Right lobe of liver (tissue), 6 donors: ENCODE measurements at regions not wholly inside any gene's neighbourhood (a gene's known extent, or its start where the extent isn't known, plus 50 kb on each side); places are given as distances from the start of the nearest gene placed in this dataset.
"Not testable (repeated sequence)": the region's sequence is repeated elsewhere in the genome, so short reads cannot be mapped to it uniquely, and the experiment has no call there.

Experiments used
- ATAC-seq, 4 donors: fragments of 200-7000 bp; cut with Tn5 transposase; one replicate each; pipeline ENCODE4 v1.9.1; 2020; ENCODE audit warnings: mild to moderate bottlenecking in 4 of 4, moderate library complexity in 4 of 4
- DNase-seq, 3 donors: peaks; one replicate each; pipeline ENCODE4 v3.0.0-alpha.2; 2020
- H3K27ac ChIP-seq, 3 donors: fragments of 200-600 bp; one replicate each; pipeline ENCODE4 v1.8.0; 2022
- H3K27me3 ChIP-seq, 2 donors: fragments of 200-600 bp; one replicate each; pipeline ENCODE4 v1.8.0; 2022
- H3K36me3 ChIP-seq, 4 donors: fragments of 200-600 bp; sonication (generic) in 1 of 4; one replicate each; pipeline versions ENCODE4 v1.5.1 to v1.8.0; 2017 to 2022; ENCODE audit warnings: control low read depth in 1 of 4
- H3K4me1 ChIP-seq, 4 donors: fragments of 200-600 bp; sonication (generic) in 1 of 4; one replicate each; pipeline versions ENCODE4 v1.5.1 to v1.8.0; 2017 to 2022; ENCODE audit warnings: control low read depth in 1 of 4
- H3K4me3 ChIP-seq, 3 donors: fragments of 200-600 bp; one replicate each; pipeline ENCODE4 v1.8.0; 2022
- H3K9me3 ChIP-seq, 4 donors: fragments of 200-600 bp; sonication (generic) in 1 of 4; one replicate each; pipeline versions ENCODE4 v1.5.1 to v1.8.0; 2017 to 2022; ENCODE audit warnings: control low read depth in 1 of 4
- CTCF ChIP-seq, 4 donors: fragments of 200-600 bp in 3 of 4; fragments of 450-650 bp in 1 of 4; IDR thresholded peaks; one replicate each; pipeline versions ENCODE4 v1.5.1 to v1.8.0; 2016 to 2022; ENCODE audit warnings: antibody characterized with exemption in 4 of 4, mild to moderate bottlenecking in 2 of 4
- POLR2A ChIP-seq: fragments of 450-650 bp; IDR thresholded peaks from one replicate; pipeline ENCODE4 v1.6.1; 2017; ENCODE audit warnings: antibody characterized with exemption, mild to moderate bottlenecking
- WGBS: methylation state at CpG from one replicate; pipeline ENCODE4 v1.1.6; 2018; ENCODE audit warnings: low coverage, low lambda C conversion rate; ENCODE audit not compliant: insufficient coverage; ENCODE audit errors: missing lambda C conversion rate; 5-methylcytosine and 5-hydroxymethylcytosine counted together
- intact Hi-C, 2 donors: fragments of 100-400 bp; cut with DNase I; formaldehyde crosslinking; loops; one replicate each; pipeline versions ENCODE4 v1.11.2 to v1.14.1; 2022
- donor health status: DM: no; HTN: yes; CAD: no.
- donor health status: DM: no; HTN: no; CAD: no.
- donor health status: DM: no; HTN: no; CAD: no.
- donor health status: DM: no; HTN: yes; CAD: no.
- donor health status: DM: no; HTN: yes; CAD: no.

- intact Hi-C loops, result no loop called here
- TF ChIP-seq CTCF (IDR thresholded peaks at IDR 0.05), result no peak
- TF ChIP-seq POLR2A, result no peak
- Histone ChIP-seq H3K27ac (no peak overlapping the region), H3K4me1 (no peaks in the 10 kb centered on the region), H3K36me3 (no peaks in the 10 kb centered on the region), H3K27me3 (peaks cover 0 to 6% of the 10 kb centered on the region in 2 donors), H3K9me3 (no peaks in the 10 kb centered on the region), H3K4me3 (no peak overlapping the region)
- DNase-seq, result no peak
- no peak for ATAC-seq
- WGBS, result 19% methylated on average over 7 of the region's 7 CpGs
Measured at GRCh38 chrX:88991583-88992132, 244.6 kb downstream of the CPXCR1 start.

GRCh38 chrX:89021964-89022363 is 274.9 kb downstream of the CPXCR1 start:
- ATAC-seq (no peak), DNase-seq (no peak)
- no peaks in the 10 kb centered on the region for H3K9me3 ChIP-seq
- no peak overlapping the region for H3K4me3 ChIP-seq
- no peaks in the 10 kb centered on the region for H3K4me1 ChIP-seq
- intact Hi-C loops, result no loop called here
- H3K27ac ChIP-seq, result no peak overlapping the region
- H3K36me3 ChIP-seq, result no peaks in the 10 kb centered on the region
- H3K27me3 ChIP-seq, result no peaks in the 10 kb centered on the region
- no peak for TF ChIP-seq POLR2A
- TF ChIP-seq CTCF (IDR thresholded peaks at IDR 0.05), result no peak

GRCh38 chrX:89033723-89034122 is 286.7 kb downstream of the CPXCR1 start:
- DNase-seq (no peak), ATAC-seq (no peak)
- no peaks in the 10 kb centered on the region for H3K27me3 ChIP-seq
- intact Hi-C loops, result no loop called here
- H3K36me3 ChIP-seq, result no peaks in the 10 kb centered on the region
- H3K4me1 ChIP-seq, result no peaks in the 10 kb centered on the region
- no peak overlapping the region for H3K27ac ChIP-seq
- H3K9me3 ChIP-seq, result no peaks in the 10 kb centered on the region
- no peak for TF ChIP-seq POLR2A
- no peak for TF ChIP-seq CTCF (IDR thresholded peaks at IDR 0.05)
- no peak overlapping the region for H3K4me3 ChIP-seq
- 0% methylated on average over 1 of the region's 1 CpG for WGBS

- DNase-seq (no peak), ATAC-seq (no peak)
- no peak overlapping the region for H3K27ac ChIP-seq
- H3K27me3 ChIP-seq, result no peaks in the 10 kb centered on the region
- 40% methylated on average over 1 of the region's 1 CpG for WGBS
- TF ChIP-seq CTCF (IDR thresholded peaks at IDR 0.05), result no peak
- no peak for TF ChIP-seq POLR2A
- H3K36me3 ChIP-seq, result no peaks in the 10 kb centered on the region
- no peaks in the 10 kb centered on the region for H3K4me1 ChIP-seq
- intact Hi-C loops, result no loop called here
- no peaks in the 10 kb centered on the region for H3K9me3 ChIP-seq
- no peak overlapping the region for H3K4me3 ChIP-seq
Measured at GRCh38 chrX:89034679-89035078, 287.7 kb downstream of the CPXCR1 start.

- ATAC-seq, result no peak
- Histone ChIP-seq H3K4me1 (no peaks in the 10 kb centered on the region), H3K27me3 (no peaks in the 10 kb centered on the region), H3K27ac (no peak overlapping the region), H3K4me3 (no peak overlapping the region), H3K9me3 (no peaks in the 10 kb centered on the region), H3K36me3 (no peaks in the 10 kb centered on the region)
- no peak for TF ChIP-seq POLR2A
- no peak for TF ChIP-seq CTCF (IDR thresholded peaks at IDR 0.05)
- intact Hi-C loops, result no loop called here
- DNase-seq, result no peak
Measured at GRCh38 chrX:89053223-89053622, 306.2 kb downstream of the CPXCR1 start.

- H3K27ac ChIP-seq, H3K27me3 ChIP-seq, intact Hi-C loops, ATAC-seq, H3K4me1 ChIP-seq, H3K36me3 ChIP-seq, DNase-seq, H3K4me3 ChIP-seq, H3K9me3 ChIP-seq: not testable (repeated sequence)
- WGBS, result 77% methylated on average over 7 of the region's 7 CpGs
Measured at GRCh38 chrX:89099587-89099986, 352.6 kb downstream of the CPXCR1 start.
